Breast epithelium (tissue), 4 donors: ENCODE measurements at regions not wholly inside any gene's neighbourhood (a gene's known extent, or its start where the extent isn't known, plus 50 kb on each side); places are given as distances from the start of the nearest gene placed in this dataset.

ENCODE experiments used
- DNase-seq, 2 donors: peaks; one replicate each; pipeline ENCODE4 v3.0.0-alpha.2; 2019; ENCODE audit warnings: low spot score in 2 of 2
- H3K27ac ChIP-seq, 2 donors: fragments of 200-600 bp; sonication (generic) in 1 of 2; one replicate each; pipeline ENCODE4 v1.5.1; 2016 to 2019; ENCODE audit warnings: mild to moderate bottlenecking in 1 of 2
- H3K27me3 ChIP-seq, 2 donors: fragments of 200-600 bp; sonication (generic) in 1 of 2; one replicate each; pipeline versions ENCODE4 v1.5.1 to v1.6.0; 2017 to 2019; ENCODE audit warnings: control low read depth in 1 of 2, mild to moderate bottlenecking in 1 of 2
- H3K36me3 ChIP-seq: fragments of 200-600 bp; one replicate; pipeline ENCODE4 v1.5.1; 2019
- H3K4me1 ChIP-seq, 2 donors: fragments of 200-600 bp; sonication (generic); one replicate each; pipeline ENCODE4 v1.5.1; 2016 to 2019; ENCODE audit warnings: control low read depth in 1 of 2
- H3K4me3 ChIP-seq, 3 donors: fragments of 200-600 bp; sonication (generic); 1 replicate in 2 of 3; 2 replicates in 1 of 3; pipeline ENCODE4 v1.5.1; 2016 to 2019; ENCODE audit warnings: mild to moderate bottlenecking in 3 of 3, moderate library complexity in 2 of 3
- H3K9me3 ChIP-seq, 2 donors: fragments of 200-600 bp; sonication (generic) in 1 of 2; one replicate each; pipeline ENCODE4 v1.5.1; 2016 to 2019; ENCODE audit warnings: control low read depth in 1 of 2
- CTCF ChIP-seq, 3 donors: fragments of 450-650 bp; IDR thresholded peaks; one replicate each; pipeline ENCODE4 v1.5.1; 2016 to 2017; ENCODE audit warnings: antibody characterized with exemption in 3 of 3, mild to moderate bottlenecking in 3 of 3, moderate library complexity in 3 of 3
- POLR2A ChIP-seq: fragments of 450-650 bp; IDR thresholded peaks from one replicate; pipeline ENCODE4 v1.6.1; 2016; ENCODE audit warnings: antibody characterized with exemption, mild to moderate bottlenecking, moderate library complexity
- POLR2AphosphoS5 ChIP-seq, 3 donors: sonication (generic); formaldehyde crosslinking; IDR thresholded peaks; one replicate each; pipeline ENCODE4 v1.6.1; 2017; ENCODE audit warnings: antibody characterized with exemption in 3 of 3
- intact Hi-C: fragments of 100-400 bp; cut with DNase I; formaldehyde crosslinking; loops from one replicate; pipeline ENCODE4 v1.15.1; 2023; ENCODE audit warnings: low total_unique reads

- DNase-seq: no peak
- H3K27me3 ChIP-seq: no peaks in the 10 kb centered on the region
- TF ChIP-seq POLR2AphosphoS5 (IDR thresholded peaks at IDR 0.05) (no peak), POLR2A (no peak), CTCF (IDR thresholded peaks at IDR 0.05) (no peak)
- no peaks in the 10 kb centered on the region for H3K4me1 ChIP-seq
- H3K9me3 ChIP-seq: no peaks in the 10 kb centered on the region
- H3K4me3 ChIP-seq: no peak overlapping the region
- no peak overlapping the region for H3K27ac ChIP-seq
- intact Hi-C loops: no loop called here
- no peaks in the 10 kb centered on the region for H3K36me3 ChIP-seq
Measured at GRCh38 chr6:22690446-22690845, 121.1 kb downstream of the HDGFL1 start.

- no peaks in the 10 kb centered on the region for H3K27me3 ChIP-seq
- H3K4me1 ChIP-seq: no peaks in the 10 kb centered on the region
- intact Hi-C loops: no loop called here
- H3K4me3 ChIP-seq: no peak overlapping the region
- no peaks in the 10 kb centered on the region for H3K9me3 ChIP-seq
- no peak overlapping the region for H3K27ac ChIP-seq
- H3K36me3 ChIP-seq: no peaks in the 10 kb centered on the region
- TF ChIP-seq POLR2AphosphoS5 (IDR thresholded peaks at IDR 0.05) (no peak), POLR2A (no peak), CTCF (IDR thresholded peaks at IDR 0.05) (no peak)
- DNase-seq: no peak
Measured at GRCh38 chr6:22694092-22694724, 124.8 kb downstream of the HDGFL1 start.

GRCh38 chr6:22696481-22696880 lies 127.1 kb downstream of the HDGFL1 start:
- Histone ChIP-seq H3K9me3 (no peaks in the 10 kb centered on the region), H3K4me3 (no peak overlapping the region), H3K27ac (no peak overlapping the region), H3K27me3 (no peaks in the 10 kb centered on the region), H3K4me1 (no peaks in the 10 kb centered on the region), H3K36me3 (no peaks in the 10 kb centered on the region)
- DNase-seq: no peak
- TF ChIP-seq POLR2AphosphoS5 (IDR thresholded peaks at IDR 0.05): no peak
- no peak for TF ChIP-seq CTCF (IDR thresholded peaks at IDR 0.05)
- TF ChIP-seq POLR2A: no peak
- intact Hi-C loops: no loop called here

- no peaks in the 10 kb centered on the region for H3K4me1 ChIP-seq
- no peaks in the 10 kb centered on the region for H3K27me3 ChIP-seq
- H3K9me3 ChIP-seq: no peaks in the 10 kb centered on the region
- no peak for TF ChIP-seq POLR2A
- no peak for TF ChIP-seq POLR2AphosphoS5 (IDR thresholded peaks at IDR 0.05)
- TF ChIP-seq CTCF (IDR thresholded peaks at IDR 0.05): no peak
- no peak for DNase-seq
- no peaks in the 10 kb centered on the region for H3K36me3 ChIP-seq
- no peak overlapping the region for H3K27ac ChIP-seq
- H3K4me3 ChIP-seq: no peak overlapping the region
- intact Hi-C loops: no loop called here
Measured at GRCh38 chr6:22697306-22697705, 127.9 kb downstream of the HDGFL1 start.

GRCh38 chr6:22699151-22699550 lies 129.8 kb downstream of the HDGFL1 start:
- TF ChIP-seq CTCF (IDR thresholded peaks at IDR 0.05) (no peak), POLR2AphosphoS5 (IDR thresholded peaks at IDR 0.05) (no peak), POLR2A (no peak)
- no peak for DNase-seq
- no peak overlapping the region for H3K27ac ChIP-seq
- no peaks in the 10 kb centered on the region for H3K9me3 ChIP-seq
- H3K27me3 ChIP-seq: no peaks in the 10 kb centered on the region
- H3K4me1 ChIP-seq: no peaks in the 10 kb centered on the region
- intact Hi-C loops: no loop called here
- no peaks in the 10 kb centered on the region for H3K36me3 ChIP-seq
- H3K4me3 ChIP-seq: no peak overlapping the region
